ENCODE measurements at regions not wholly inside any gene's neighbourhood (a gene's known extent, or its start where the extent isn't known, plus 50 kb on each side); places are given as distances from the start of the nearest gene placed in this dataset.
A peak's percentile ranks its signal among the peaks of the same experiment; 100 is the strongest.
"Not testable (repeated sequence)": the region's sequence is repeated elsewhere in the genome, so short reads cannot be mapped to it uniquely, and the experiment has no call there.

- DNase-seq (ENCODE audit: low spot score) = no peak
Measured at GRCh38 chr5:154544646-154545045, 66.6 kb upstream of the HAND1 start.

DNA sequence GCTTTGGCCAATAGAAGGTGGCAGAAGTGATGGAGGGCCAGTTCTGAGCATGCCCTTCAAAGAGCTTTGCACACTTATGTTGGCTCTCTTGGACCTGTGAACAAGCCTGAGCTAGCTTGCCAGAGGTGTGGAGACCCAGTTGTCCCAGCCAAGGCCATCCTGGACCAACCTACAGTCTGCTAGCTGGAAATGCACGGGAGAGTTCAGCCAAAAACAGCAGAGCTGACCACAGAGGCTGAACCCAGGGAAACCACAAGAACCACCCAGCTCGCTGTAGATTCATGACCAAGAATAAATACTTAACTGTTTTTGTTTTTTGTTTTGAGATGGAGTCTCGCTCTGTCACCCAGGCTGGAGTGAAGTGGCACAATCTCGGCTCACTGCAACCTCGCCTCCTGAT lies 65.4 kb upstream of the HAND1 start:
- DNase-seq (ENCODE audit: low spot score) = no peak

GRCh38 chr5:154542581-154542980 lies 64.6 kb upstream of the HAND1 start:
- DNase-seq (ENCODE audit: low spot score) = no peak

DNA sequence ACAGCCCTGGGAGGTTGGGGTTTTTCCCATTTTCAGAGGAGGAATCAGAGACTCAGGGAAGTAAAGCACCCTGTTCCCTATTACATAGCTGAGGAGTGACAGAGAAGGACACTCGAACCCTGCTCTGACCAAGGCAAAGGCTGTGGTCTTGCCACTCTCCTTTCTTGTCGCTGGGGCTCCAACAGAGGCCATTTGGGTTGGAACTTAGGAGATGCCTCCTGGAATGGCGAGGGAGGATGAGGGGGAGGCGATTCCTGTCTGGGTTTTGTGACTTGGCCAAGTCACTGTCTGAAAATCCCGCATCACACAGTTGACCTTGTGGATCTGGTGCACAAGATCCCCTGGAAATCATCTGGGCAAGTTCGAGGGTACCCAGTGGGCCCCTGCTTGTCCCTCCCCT lies 64.0 kb upstream of the HAND1 start:
- DNase-seq (ENCODE audit: low spot score) = no peak

DNA sequence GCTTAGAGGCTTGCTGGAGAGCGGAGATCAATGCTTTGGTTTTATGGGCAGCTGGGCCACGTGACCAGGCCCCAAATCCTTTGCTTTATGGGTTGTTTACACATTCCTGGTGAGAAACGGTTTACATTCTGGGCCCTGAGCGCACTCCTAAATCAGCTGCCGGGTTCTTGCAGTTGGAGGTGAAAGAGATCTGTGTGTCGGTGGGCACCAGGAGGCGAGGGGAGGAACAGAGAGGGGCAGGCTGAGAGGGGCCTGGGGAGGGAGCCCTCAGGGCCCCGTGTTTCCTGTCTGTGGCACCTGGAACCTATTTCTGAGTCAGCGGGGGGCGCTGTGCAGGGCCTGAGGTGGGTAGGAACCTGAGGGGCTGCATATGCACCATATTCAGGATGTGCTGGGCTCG lies 63.5 kb upstream of the HAND1 start:
- DNase-seq (ENCODE audit: low spot score) = peak; percentile 88

- DNase-seq (ENCODE audit: low spot score) = no peak
Measured at GRCh38 chr5:154540600-154540999, 62.6 kb upstream of the HAND1 start.

DNA sequence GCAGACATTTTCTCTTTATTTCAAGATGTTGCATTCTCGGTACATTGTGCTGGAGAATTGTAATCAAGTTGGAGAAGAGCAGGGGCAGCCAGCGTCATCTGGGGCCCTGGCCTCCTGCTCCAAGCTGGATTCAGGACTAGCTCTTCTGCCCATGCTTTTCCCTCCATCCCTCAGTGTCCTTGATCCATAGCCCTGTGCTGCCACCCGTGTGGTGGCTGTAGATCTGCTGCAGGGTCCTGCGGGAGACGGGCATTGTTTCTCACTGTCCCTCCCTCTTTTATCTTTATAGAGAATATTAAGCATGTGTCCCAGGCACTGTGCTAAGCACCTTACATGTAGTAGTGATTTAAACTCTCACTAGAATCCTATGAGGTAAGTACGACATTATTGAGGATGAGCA lies 60.5 kb upstream of the HAND1 start:
- DNase-seq (ENCODE audit: low spot score) = no peak

DNA sequence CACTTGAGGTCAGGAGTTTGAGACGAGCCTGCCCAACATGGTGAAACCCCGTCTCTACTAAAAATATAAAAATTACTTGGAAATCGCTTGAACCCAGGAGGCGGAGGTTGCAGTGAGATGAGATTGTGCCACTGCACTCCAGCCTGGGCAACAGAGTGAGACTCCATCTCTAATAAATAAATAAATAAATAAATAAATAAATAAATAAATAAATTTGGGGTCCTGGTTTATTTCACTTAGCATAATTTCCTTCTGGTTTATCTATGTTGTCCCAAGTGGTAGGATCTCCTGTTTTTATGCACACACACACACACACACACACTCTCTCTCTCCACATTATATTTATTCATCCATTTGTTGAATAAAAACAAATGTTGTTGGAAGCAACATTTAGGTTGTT lies 58.4 kb upstream of the HAND1 start:
- DNase-seq (ENCODE audit: low spot score) = not testable (repeated sequence)

DNA sequence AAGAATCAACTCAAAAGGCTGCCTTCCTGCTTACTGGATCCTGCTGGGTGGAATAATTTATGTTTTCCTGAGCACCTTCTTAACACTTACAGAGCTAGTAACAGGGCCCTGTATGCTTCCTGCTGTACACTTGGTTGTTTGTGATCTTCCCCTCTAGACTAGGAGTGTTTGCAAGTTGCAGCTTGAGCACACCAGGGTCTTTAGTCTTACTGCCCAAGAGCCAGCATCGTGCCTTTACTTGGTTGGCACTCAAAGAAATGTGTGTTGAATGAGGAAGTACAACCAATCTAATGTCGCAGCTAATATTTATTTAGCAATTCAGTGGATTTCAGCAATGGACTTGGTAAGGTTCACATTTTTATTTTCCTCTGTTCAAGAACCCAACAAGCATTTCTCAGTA lies 57.5 kb upstream of the HAND1 start:
- DNase-seq (ENCODE audit: low spot score) = no peak

- DNase-seq (ENCODE audit: low spot score) = no peak
Measured at GRCh38 chr5:154534457-154535050, 56.5 kb upstream of the HAND1 start.

DNA sequence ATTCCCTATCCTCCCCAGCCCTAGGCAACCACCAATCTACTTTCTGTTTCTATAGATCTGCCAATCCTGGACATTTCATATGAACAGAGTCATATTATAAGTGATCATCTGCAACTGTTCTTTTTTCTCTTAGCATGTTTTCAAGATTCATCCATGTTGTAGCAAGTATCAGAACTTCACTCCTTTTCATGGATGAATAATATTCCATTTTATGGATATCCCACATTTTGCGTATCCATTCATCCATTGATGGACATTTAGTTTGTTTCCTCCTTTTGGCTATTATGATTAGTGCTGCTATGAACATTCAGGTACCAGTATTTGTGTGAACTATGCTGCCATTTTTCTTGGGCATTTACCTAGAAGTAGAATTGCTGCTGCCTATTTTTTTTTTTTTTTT lies 51.3 kb upstream of the HAND1 start:
- no peak for DNase-seq (ENCODE audit: low spot score)

GRCh38 chr5:154528005-154528594 lies 50.1 kb upstream of the HAND1 start:
- DNase-seq (ENCODE audit: low spot score) = no peak
